ENCODE measurements at regions not wholly inside any gene's neighbourhood (a gene's known extent, or its start where the extent isn't known, plus 50 kb on each side); places are given as distances from the start of the nearest gene placed in this dataset.

DNA sequence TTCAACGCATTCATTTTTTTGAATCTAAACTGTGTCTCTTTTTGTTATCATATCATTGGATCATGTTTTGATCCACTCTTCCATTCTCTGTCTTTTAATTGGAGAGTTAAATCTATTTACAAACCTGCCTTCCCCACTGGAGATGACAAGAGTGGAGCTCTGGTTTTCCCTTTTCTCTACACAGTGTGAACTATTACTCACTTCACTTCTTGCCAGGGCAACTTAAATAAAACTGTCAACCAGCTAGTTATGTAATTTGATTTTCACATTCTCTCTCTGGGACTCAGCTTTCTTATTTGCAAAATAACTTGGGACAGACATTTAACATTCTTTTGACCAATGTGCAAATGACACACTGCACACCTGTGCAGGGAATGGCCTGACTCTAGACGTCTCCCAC, 230.8 kb upstream of the CST7 start:
- no peak overlapping the region for H3K4me3 Mint-ChIP-seq
- no peaks in the 10 kb centered on the region for H3K4me1 Mint-ChIP-seq
- H3K9me3 Mint-ChIP-seq: peaks cover 9% of the 10 kb centered on the region
- H3K27ac Mint-ChIP-seq: no peak overlapping the region
- no peak for ATAC-seq (ENCODE audit: low read depth)
- H3K36me3 Mint-ChIP-seq: peaks cover 3% of the 10 kb centered on the region
- H3K27me3 Mint-ChIP-seq: peaks cover 4% of the 10 kb centered on the region
- DNase-seq (ENCODE audit: low spot score in 2 of 2): no peak

DNA sequence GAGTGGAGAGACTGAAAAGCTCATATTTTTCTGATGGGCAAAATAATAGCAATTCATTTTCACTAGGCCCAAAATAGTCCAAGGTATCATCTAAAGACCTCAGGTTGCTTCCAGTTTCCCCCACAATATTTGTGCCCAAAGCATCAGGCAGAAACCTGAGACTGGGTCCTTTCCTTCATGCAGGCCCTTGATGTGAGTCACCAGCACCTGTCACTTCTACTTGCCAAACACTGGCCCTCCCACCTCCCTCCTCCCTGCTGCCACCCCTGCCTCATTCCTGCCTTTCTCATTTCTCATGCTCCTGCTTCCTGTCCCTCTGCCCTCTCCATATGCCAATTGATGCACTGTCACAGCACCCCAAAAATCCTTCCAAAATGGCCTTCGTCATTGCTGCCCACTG, 230.4 kb upstream of the CST7 start:
- peaks cover 5% of the 10 kb centered on the region for H3K9me3 Mint-ChIP-seq
- ATAC-seq (ENCODE audit: low read depth) (no peak), DNase-seq (ENCODE audit: low spot score in 2 of 2) (no peak)
- H3K4me3 Mint-ChIP-seq: no peak overlapping the region
- H3K27ac Mint-ChIP-seq: no peak overlapping the region
- H3K36me3 Mint-ChIP-seq: peaks cover 3% of the 10 kb centered on the region
- H3K4me1 Mint-ChIP-seq: no peaks in the 10 kb centered on the region
- peaks cover 4% of the 10 kb centered on the region for H3K27me3 Mint-ChIP-seq

GRCh38 chr20:24720957-24721356, 228.1 kb upstream of the CST7 start:
- H3K4me1 Mint-ChIP-seq: no peaks in the 10 kb centered on the region
- H3K27ac Mint-ChIP-seq: no peak overlapping the region
- H3K4me3 Mint-ChIP-seq: no peak overlapping the region
- no peaks in the 10 kb centered on the region for H3K9me3 Mint-ChIP-seq
- peaks cover 4% of the 10 kb centered on the region for H3K27me3 Mint-ChIP-seq
- no peaks in the 10 kb centered on the region for H3K36me3 Mint-ChIP-seq
- ATAC-seq (ENCODE audit: low read depth): no peak
- no peak for DNase-seq (ENCODE audit: low spot score in 2 of 2)

DNA sequence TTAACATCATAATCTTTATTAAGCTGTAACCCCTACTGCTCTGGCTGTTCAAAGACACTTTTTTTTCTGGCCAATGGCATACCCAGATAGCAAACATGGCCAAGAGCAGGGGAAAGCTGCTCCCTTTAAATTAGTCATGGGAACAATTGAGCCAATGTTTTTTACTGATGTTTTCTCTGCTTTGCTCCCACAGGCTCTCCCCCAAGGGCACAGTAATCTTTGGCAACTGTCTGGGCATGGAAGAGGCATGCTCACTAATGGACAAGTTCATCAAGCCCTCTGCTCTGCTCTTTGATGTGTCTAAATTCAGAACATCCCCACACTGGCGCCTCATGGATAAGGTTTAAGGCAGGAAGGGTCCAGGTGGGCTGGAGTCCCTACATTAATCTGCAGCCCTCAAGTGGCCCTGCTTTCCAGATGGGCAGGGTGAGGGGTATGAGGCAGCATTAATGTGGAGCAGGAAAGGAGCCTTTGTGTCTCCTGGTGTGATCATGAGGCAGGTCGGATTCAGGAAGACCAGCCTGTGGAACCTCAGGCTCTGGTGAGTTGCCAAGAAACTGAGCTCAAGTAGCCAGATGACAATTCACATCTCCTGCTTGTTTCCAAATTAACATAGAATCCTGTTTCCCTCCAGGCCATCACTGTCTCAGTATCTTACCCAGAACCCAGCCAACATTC, 227.0 kb upstream of the CST7 start:
- Mint-ChIP-seq H3K27ac (no peak overlapping the region), H3K4me1 (no peaks in the 10 kb centered on the region), H3K36me3 (no peaks in the 10 kb centered on the region), H3K27me3 (peaks cover 4% of the 10 kb centered on the region), H3K4me3 (no peak overlapping the region), H3K9me3 (no peaks in the 10 kb centered on the region)
- ATAC-seq (ENCODE audit: low read depth) (no peak), DNase-seq (ENCODE audit: low spot score in 2 of 2) (no peak)

DNA sequence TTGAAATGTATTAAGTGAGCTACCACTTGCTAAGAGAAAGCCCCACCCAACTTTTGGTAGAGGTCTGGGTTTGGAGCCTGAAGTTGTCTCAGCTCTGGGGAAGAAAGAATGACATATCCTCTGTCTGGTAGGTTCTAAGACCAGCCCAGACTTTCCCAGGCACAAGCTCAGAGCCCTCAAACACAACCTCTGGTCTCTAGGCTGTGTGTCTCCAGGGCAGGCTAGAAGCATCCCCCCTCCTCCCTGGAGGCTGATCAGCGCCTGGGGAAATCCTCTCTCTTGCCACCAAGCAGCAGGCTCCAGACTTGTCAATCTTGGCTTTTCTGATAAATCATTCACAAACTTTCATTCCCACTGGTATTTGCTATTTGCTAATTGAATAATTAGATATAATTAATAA, 226.5 kb upstream of the CST7 start:
- no peaks in the 10 kb centered on the region for H3K9me3 Mint-ChIP-seq
- H3K4me3 Mint-ChIP-seq: no peak overlapping the region
- DNase-seq (ENCODE audit: low spot score in 2 of 2) (no peak), ATAC-seq (ENCODE audit: low read depth) (no peak)
- no peaks in the 10 kb centered on the region for H3K36me3 Mint-ChIP-seq
- H3K27me3 Mint-ChIP-seq: peaks cover 4% of the 10 kb centered on the region
- no peaks in the 10 kb centered on the region for H3K4me1 Mint-ChIP-seq
- H3K27ac Mint-ChIP-seq: no peak overlapping the region

GRCh38 chr20:24723186-24723585, 225.9 kb upstream of the CST7 start:
- H3K36me3 Mint-ChIP-seq: no peaks in the 10 kb centered on the region
- no peak for ATAC-seq (ENCODE audit: low read depth)
- H3K4me1 Mint-ChIP-seq: no peaks in the 10 kb centered on the region
- H3K9me3 Mint-ChIP-seq: no peaks in the 10 kb centered on the region
- no peak overlapping the region for H3K4me3 Mint-ChIP-seq
- no peak overlapping the region for H3K27ac Mint-ChIP-seq
- peaks cover 4% of the 10 kb centered on the region for H3K27me3 Mint-ChIP-seq
- DNase-seq (ENCODE audit: low spot score in 2 of 2): no peak

GRCh38 chr20:24723647-24724352, 225.3 kb upstream of the CST7 start:
- DNase-seq (ENCODE audit: low spot score in 2 of 2): no peak
- ATAC-seq (ENCODE audit: low read depth): no peak
- no peak overlapping the region for H3K27ac Mint-ChIP-seq
- peaks cover 4% of the 10 kb centered on the region for H3K27me3 Mint-ChIP-seq
- H3K4me1 Mint-ChIP-seq: no peaks in the 10 kb centered on the region
- H3K9me3 Mint-ChIP-seq: no peaks in the 10 kb centered on the region
- H3K4me3 Mint-ChIP-seq: no peak overlapping the region
- H3K36me3 Mint-ChIP-seq: no peaks in the 10 kb centered on the region

GRCh38 chr20:24724982-24725533, 224.0 kb upstream of the CST7 start:
- H3K9me3 Mint-ChIP-seq: no peaks in the 10 kb centered on the region
- ATAC-seq (ENCODE audit: low read depth) (no peak), DNase-seq (ENCODE audit: low spot score in 2 of 2) (no peak)
- H3K4me1 Mint-ChIP-seq: no peaks in the 10 kb centered on the region
- no peak overlapping the region for H3K27ac Mint-ChIP-seq
- no peak overlapping the region for H3K4me3 Mint-ChIP-seq
- H3K27me3 Mint-ChIP-seq: no peaks in the 10 kb centered on the region
- H3K36me3 Mint-ChIP-seq: no peaks in the 10 kb centered on the region

- H3K4me3 Mint-ChIP-seq: no peak overlapping the region
- no peak for ATAC-seq (ENCODE audit: low read depth)
- DNase-seq (ENCODE audit: low spot score in 2 of 2): no peak
- no peaks in the 10 kb centered on the region for H3K4me1 Mint-ChIP-seq
- H3K27me3 Mint-ChIP-seq: no peaks in the 10 kb centered on the region
- no peaks in the 10 kb centered on the region for H3K36me3 Mint-ChIP-seq
- H3K9me3 Mint-ChIP-seq: no peaks in the 10 kb centered on the region
- no peak overlapping the region for H3K27ac Mint-ChIP-seq
These were observed 221.3 kb upstream of the CST7 start for GRCh38 chr20:24727795-24728194.

DNA sequence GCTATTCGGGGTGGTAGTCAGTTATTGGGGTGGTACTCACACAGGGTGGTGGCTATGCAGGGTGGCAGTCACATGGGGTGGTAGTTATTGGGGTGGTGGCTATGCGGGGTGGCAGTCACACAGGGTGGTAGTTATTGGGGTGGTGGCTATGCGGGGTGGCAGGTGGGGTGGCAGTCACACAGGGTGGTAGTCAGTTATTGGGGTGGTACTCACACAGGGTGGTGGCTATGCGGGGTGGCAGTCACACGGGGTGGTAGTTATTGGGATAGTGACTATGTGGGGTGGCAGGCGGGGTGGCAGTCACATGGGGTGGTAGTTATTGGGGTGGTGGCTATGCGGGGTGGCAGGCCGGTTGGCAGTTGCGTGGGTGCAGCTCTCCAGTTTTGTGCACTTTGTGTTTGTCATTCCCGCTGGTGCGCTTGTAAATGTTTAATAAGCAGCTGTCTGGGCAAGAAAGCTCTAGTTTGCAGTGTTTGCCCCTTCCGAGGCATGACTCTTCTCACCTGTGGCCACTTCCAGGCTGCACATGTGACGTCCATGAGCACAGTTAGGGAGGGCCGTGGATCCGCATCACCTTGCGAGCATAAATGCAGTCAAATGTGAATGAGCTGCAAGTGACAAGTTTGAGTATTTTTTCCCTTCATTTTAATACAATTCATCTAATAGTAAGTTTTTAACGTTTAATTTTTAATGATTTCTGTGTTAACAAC, 219.0 kb upstream of the CST7 start:
- no peaks in the 10 kb centered on the region for H3K36me3 Mint-ChIP-seq
- H3K27me3 Mint-ChIP-seq: no peaks in the 10 kb centered on the region
- no peaks in the 10 kb centered on the region for H3K4me1 Mint-ChIP-seq
- no peak overlapping the region for H3K27ac Mint-ChIP-seq
- H3K9me3 Mint-ChIP-seq: no peaks in the 10 kb centered on the region
- DNase-seq (ENCODE audit: low spot score in 2 of 2) (no peak), ATAC-seq (ENCODE audit: low read depth) (no peak)
- no peak overlapping the region for H3K4me3 Mint-ChIP-seq

GRCh38 chr20:24730750-24731149, 218.3 kb upstream of the CST7 start:
- Mint-ChIP-seq H3K27me3 (no peaks in the 10 kb centered on the region), H3K4me3 (no peak overlapping the region), H3K4me1 (no peaks in the 10 kb centered on the region), H3K9me3 (no peaks in the 10 kb centered on the region), H3K36me3 (no peaks in the 10 kb centered on the region), H3K27ac (no peak overlapping the region)
- ATAC-seq (ENCODE audit: low read depth) (no peak), DNase-seq (ENCODE audit: low spot score in 2 of 2) (no peak)

DNA sequence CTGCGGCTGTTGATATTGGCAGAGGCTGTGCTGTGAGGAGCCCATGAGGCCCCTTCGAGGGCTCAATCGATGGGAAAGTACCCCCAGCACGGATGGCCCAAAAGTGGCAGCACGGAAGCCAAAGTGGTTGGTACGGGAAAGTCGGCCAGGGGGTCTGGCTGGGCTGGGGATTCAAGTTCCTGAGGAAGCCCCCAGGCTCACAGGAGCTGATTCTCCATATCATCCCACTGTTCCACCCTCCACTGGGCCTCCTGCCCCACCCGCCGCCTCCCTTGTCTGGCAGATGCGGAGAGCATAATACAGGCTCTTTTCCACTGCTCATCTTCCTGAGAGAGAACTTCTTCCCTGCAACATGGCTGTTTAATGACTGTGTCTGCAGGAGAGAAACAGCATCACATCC, 217.8 kb upstream of the CST7 start:
- no peak for DNase-seq (ENCODE audit: low spot score in 2 of 2)
- Mint-ChIP-seq H3K27ac (no peak overlapping the region), H3K27me3 (no peaks in the 10 kb centered on the region), H3K4me1 (no peaks in the 10 kb centered on the region), H3K9me3 (no peaks in the 10 kb centered on the region), H3K4me3 (no peak overlapping the region), H3K36me3 (no peaks in the 10 kb centered on the region)
- no peak for ATAC-seq (ENCODE audit: low read depth)

- Mint-ChIP-seq H3K36me3 (no peaks in the 10 kb centered on the region), H3K4me1 (no peaks in the 10 kb centered on the region), H3K27ac (no peak overlapping the region), H3K27me3 (no peaks in the 10 kb centered on the region), H3K9me3 (no peaks in the 10 kb centered on the region), H3K4me3 (no peak overlapping the region)
- no peak for ATAC-seq (ENCODE audit: low read depth)
- no peak for DNase-seq (ENCODE audit: low spot score in 2 of 2)
These were observed 217.0 kb upstream of the CST7 start for GRCh38 chr20:24732076-24732475.

DNA sequence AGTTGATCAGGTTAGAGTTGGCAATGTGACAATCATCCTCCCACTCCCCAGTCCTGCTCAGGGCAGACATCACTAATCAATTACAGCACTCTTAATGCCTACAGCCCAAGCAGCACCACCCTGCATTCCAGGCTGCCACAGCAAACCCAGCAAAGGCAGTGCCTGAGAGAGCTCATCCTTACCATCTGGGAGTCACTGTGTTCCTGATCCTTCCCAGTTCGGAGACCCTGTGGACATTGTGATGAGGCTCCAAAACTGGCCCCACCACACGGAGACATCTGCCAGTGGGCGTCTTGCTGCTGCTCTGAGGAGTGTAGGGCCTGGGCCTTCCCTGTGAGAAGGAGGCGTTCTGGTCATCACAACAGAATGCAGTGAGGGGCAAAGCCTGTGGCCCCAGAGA, 216.5 kb upstream of the CST7 start:
- Mint-ChIP-seq H3K27ac (no peak overlapping the region), H3K9me3 (no peaks in the 10 kb centered on the region), H3K27me3 (no peaks in the 10 kb centered on the region), H3K4me3 (no peak overlapping the region), H3K36me3 (no peaks in the 10 kb centered on the region), H3K4me1 (no peaks in the 10 kb centered on the region)
- ATAC-seq (ENCODE audit: low read depth) (no peak), DNase-seq (ENCODE audit: low spot score in 2 of 2) (no peak)

Measured in memory B cell (primary cell).